GM21786 (cell line): ENCODE measurements at regions not wholly inside any gene's neighbourhood (a gene's known extent, or its start where the extent isn't known, plus 50 kb on each side); places are given as distances from the start of the nearest gene placed in this dataset.

Experiments
- ATAC-seq: cut with Tn5 transposase; IDR thresholded peaks from one replicate; pipeline ENCODE4 v1.9.1; 2021; ENCODE audit not compliant: unreplicated experiment

- ATAC-seq, result no peak
Observed at GRCh38 chr9:95629585-95629984, 112.8 kb upstream of the PTCH1 start.

DNA sequence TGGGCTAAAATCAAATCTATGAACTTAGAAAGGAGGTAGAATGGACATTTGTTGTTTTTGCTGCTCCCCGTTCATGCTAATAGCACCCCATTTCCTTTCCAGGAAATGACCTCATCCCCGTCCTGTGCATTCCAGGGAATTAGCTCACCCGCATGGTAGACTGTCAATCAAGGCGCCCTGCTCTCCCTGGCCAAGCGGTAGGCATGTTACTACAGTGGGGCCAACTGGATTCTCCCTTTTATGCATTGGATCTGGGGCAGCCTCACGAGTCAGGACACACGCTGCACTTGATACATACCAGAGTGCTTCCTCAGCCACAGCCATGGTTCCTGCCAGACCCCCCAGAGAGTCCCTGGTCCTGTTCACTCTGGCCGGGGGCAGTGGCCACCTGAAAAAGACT, 111.0 kb upstream of the PTCH1 start:
- no peak for ATAC-seq

DNA sequence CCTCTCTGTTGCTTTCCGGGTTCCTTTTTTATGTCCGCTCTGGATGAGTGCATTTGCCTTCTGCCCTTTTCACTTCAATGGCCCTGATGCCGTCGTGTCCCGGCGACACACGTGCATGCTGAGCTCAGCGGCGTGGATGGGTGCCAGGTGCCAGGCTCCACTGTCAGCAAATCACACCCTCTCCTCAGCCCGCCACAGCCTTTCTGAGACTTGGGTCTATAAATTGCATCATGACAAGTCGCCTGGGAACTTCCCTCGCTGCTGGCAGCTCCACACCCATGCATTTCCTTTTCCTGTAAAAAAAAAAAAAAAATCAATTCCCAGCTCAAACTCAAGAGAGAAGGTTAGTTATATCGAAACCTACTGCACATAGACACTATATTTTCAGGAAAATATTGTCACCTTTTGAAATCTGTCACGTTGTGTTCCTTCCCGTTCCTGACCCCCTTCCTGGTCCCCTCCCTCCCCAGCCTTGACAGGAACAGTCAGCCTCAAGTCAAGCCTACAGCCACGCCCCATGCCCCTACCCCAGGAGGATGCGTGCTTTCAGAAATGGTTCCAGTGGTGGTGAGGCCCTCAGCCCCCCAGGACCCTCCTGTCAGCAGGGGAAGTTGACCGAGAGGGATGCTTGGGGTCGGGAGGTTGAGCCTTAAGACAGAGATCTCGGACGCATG, 110.3 kb upstream of the PTCH1 start:
- ATAC-seq, result no peak

- ATAC-seq, result no peak
Observed at GRCh38 chr9:95626341-95626740, 109.6 kb upstream of the PTCH1 start.

- ATAC-seq, result no peak
Observed at GRCh38 chr9:95623640-95624039, 106.9 kb upstream of the PTCH1 start.

GRCh38 chr9:95620722-95621121, 104.0 kb upstream of the PTCH1 start:
- ATAC-seq, result no peak

DNA sequence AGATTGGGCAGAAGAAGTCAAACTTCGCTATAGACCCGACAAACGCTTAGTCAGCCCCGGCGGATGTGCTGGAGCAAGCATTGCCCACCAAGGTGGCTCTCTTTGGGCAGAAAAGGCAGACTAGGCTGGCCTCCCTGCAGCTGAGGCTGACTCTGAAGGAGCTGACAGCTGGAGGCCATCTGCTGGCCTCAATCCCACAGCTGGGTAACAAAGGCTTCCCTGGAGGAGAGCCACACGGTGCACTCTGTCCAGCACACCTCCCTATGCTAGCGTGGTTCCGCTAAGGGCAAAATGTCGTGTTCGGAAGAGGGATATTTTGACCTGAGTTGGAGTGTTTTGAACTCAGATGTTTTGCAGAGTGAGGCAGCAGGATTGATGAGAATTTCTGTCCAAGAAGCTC, 103.5 kb upstream of the PTCH1 start:
- ATAC-seq, result no peak

- ATAC-seq, result no peak
Observed at GRCh38 chr9:95615246-95615645, 98.5 kb upstream of the PTCH1 start.

DNA sequence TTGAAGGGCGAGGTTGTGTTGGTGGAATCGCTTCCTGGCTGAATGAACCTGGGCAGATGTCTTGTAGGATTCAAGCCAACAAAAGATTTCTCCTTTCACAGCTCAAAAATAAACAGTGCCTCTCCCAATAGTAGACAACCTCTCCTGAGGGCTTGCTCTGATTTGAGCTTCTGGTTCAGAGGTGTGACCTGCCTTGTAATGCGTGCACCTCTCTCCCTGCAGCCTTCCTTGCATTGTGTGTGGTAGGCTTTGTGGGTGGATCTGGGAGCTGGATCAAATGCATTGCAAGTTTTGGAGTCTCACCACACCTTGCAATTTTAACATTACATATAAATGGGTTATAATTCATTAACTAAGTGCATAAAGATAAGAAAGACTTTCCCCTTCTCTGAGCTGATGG, 96.9 kb upstream of the PTCH1 start:
- no peak for ATAC-seq

DNA sequence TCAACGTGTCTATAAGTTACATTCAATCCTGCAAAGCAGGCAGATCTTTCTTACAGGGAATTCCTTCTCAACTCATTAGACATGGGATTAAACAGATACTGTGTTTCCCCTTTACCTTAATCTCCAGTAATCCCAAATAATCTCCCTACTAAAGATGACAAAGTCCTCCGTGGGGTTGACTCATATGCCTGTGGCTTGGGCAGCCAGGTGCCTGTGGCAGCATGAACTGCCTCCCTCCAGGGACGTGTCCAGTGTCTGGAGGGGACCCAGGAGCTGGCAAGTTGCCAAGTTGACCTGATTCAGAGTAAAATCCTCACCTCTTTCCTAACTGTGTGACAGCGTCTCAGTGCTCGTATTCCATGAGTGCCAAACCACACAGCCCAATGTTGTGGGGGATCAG, 94.6 kb upstream of the PTCH1 start:
- no peak for ATAC-seq

DNA sequence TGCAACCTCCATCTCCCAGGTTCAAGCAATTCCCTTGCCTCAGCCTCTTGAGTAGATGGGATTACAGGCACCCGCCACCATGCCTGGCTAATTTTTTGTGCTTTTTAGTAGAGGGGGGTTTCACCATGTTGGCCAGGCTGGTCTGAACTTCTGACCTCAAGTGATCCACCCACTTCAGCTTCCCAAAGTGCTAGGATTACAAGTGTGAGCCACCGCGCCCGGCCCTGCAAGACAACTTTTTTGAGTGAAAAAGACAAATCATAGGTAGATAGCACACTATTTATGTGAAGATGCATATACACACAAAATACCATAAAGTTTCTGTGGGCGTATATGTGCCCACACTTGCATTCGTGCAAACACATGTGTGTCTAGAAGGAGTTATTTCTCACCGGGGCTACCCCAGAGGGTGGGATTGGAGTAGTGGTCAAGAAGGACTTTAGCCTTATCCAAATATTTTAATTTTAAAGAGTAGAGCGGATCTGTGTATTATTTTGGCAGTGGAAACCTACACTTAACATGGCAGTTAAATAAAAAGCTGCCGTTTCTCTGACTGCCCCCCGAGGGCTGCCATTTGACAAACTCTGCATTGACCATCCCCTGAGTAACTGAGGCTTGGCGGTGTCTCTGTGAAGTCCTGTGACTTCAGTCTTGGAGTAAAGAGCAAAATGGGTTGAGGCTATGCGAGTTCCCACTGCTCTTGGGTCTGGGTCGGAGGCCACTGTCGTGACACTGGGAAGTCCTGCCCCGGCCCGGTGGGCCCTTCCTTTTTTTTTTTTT, 93.4 kb upstream of the PTCH1 start:
- ATAC-seq, result no peak

GRCh38 chr9:95609426-95609825, 92.7 kb upstream of the PTCH1 start:
- ATAC-seq, result no peak

GRCh38 chr9:95608341-95608740, 91.6 kb upstream of the PTCH1 start:
- ATAC-seq, result no peak

GRCh38 chr9:95607507-95607906, 90.7 kb upstream of the PTCH1 start:
- ATAC-seq, result no peak

DNA sequence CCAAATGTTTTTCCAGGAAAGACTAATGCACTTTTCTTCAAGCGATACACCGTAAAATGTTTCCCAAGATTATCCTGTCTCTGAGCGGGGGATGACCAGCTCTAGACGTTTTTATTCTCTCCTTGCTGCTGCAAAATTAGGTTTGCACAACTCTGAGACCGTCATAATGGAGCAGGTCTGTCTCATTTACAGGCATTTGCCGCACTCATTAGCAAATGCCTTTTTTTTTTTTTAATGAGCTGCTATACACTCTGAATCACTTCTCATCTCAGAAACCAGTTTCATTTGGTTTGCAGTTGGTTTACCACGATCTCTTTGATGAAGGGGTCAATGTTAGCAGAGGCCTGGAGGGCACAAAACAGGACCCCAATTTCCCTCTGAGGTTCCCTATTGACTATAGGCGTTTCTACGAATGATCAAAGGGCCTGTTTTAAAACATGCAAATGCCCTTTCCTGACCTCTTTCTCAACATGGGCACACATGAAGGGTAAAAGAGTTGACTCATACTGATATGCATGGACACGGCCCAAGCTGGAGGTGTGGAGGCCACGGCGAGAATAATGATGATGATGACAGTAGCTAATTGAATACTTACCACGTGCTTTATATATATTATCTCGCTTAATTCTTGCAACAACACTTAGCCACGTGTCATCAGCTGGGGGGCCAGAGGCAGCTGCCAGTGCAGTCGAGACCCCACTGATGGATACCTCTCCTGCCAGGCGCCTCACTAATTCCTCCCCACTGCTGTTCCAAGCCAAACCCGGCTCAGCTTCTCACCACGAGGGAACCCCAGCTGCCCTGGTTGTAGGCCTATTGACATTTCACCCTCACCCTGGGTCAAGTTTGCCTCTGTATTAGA, 89.9 kb upstream of the PTCH1 start:
- no peak for ATAC-seq

DNA sequence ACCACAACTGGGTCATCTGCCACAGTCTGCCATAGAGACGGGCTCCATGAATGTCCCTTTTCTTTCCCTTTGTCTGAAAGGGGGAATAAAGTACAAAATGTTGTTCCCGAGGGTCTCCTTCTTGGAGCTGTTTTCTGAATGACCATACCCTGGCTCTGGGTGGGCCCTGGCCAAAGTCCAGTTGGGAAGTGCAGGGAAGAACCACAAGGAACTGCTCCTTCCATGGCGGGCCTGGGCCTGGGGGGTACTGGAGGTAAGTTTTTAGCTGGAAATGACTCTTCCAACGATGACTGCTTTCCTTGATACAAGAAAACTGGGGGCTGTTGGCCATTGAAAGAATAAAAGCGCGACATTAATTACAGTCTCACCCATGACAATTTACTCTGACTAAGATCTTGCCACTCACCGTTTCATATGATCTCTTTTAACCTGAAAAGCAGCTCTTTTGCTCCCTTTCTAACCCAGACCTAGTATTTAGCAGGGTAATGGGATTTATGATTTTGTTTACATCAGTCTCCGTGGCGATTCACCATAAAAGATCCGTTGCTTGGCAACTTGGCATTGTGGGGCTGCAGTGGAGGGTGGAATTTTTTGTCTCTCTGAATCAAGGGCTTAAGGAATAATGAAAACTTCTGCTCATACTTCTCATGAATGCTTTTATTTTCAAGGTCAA, 89.2 kb upstream of the PTCH1 start:
- no peak for ATAC-seq

DNA sequence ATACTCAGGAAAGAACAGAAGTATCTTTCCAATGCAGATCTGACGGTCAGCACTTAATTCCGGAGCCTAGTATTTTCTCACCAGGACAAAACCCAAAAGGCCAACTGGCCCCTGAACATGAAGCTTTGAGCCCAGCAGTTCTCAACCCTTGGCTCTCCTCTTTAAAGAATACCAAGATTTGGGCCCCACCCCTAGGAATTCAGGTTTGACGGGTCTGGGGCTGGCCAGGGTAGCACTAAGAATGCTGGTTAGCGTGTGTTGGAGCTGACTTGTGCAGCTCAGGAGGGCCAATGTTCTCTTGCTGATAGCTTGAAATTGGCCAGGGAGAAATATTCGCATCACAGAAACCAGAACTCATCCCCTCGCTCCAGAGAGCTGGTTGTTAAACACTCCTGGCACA, 88.3 kb upstream of the PTCH1 start:
- no peak for ATAC-seq

DNA sequence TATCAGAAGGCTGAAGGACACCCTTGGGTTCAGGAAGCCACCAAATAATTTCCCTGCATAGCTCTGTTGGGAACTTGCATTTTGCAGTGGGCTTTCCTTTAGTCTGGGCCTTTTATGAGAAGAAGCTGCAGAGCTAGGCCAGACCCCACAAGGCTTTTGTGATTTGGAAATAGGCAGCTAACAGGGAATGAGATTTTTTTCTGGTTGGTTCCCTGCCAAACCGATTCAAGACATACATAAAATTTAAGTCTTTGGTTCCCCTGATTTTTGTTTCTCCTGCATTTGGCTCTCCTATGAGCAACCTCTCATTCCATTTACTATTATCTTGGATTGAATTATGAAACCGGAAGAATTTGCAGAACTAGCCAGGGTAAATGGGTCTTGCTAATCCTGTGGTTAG, 81.5 kb upstream of the PTCH1 start:
- ATAC-seq, result no peak

- no peak for ATAC-seq
Observed at GRCh38 chr9:95595721-95596295, 79.0 kb upstream of the PTCH1 start.

DNA sequence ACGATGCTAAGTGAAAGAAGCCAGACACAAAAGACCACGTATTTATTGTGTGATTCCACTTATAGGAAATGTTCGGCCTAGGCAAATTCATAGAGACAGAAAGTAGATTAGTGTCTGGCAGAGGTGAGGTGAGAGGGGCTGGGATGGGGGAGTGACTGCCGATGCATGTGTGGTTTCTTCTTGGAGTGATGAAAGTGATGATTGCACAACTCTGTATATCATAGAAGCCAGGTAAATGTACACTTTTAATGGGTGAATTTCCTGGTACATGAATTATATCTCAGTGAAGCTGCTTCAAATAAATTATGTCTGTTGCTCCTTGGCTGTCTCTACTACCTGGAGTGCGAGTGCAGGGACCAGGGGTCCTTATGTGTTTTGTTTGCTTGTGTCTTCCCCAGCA, 76.2 kb upstream of the PTCH1 start:
- ATAC-seq, result no peak
